Jurkat, Clone E6-1 (cell line): ENCODE measurements at regions not wholly inside any gene's neighbourhood (a gene's known extent, or its start where the extent isn't known, plus 50 kb on each side); places are given as distances from the start of the nearest gene placed in this dataset.
"Not testable (repeated sequence)": the region's sequence is repeated elsewhere in the genome, so short reads cannot be mapped to it uniquely, and the experiment has no call there.

Experiments used
- DNase-seq: peaks from one replicate; pipeline ENCODE4 v3.0.0-alpha.2; 2011; ENCODE audit warnings: low read depth, low spot score
- H3K4me3 ChIP-seq: 2 replicates; pipeline ENCODE4 v1.5.1; 2011; ENCODE audit warnings: mild to moderate bottlenecking, low read length, control low read depth, moderate library complexity

DNA sequence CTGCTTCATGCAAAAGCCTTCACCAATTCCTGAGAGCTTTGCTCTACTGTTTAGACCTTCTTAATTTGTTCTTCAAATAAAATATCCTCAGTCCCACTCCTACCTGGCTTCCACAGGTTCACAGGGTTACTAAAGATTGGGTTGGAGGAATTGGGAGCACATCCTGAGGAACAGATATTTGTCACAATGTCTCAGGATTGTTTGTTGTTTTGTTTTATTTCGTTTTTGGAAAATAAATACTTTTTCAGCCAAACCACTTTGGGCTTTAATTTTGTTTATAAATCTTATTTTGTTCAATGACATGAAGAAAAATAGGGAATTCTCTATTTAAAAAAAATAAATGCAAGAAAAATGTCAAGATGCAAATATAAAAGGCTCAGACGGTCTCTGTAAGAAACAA lies 249.0 kb downstream of the MEF2C start:
- no peak for DNase-seq
- H3K4me3 ChIP-seq, result no peak overlapping the region

DNA sequence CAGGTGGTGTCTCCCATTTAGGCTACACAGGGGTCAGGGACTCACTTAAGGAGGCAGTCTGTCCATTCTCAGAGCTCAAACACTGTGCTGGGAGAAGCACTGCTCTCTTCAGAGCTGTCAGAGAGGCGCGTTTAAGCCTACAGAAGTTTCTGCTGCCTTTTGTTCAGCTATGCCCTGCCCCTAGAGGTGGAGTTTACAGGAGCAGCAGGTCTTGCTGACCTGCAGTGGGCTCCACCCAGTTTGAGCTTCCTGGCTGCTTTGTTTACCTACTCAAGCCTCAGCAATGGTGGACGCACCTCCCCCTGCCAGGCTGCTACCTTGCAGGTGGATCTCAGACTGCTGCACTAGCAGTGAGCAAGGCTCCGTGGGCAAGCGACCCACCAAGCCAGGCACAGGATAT lies 260.1 kb downstream of the MEF2C start:
- not testable (repeated sequence) for DNase-seq, H3K4me3 ChIP-seq

DNA sequence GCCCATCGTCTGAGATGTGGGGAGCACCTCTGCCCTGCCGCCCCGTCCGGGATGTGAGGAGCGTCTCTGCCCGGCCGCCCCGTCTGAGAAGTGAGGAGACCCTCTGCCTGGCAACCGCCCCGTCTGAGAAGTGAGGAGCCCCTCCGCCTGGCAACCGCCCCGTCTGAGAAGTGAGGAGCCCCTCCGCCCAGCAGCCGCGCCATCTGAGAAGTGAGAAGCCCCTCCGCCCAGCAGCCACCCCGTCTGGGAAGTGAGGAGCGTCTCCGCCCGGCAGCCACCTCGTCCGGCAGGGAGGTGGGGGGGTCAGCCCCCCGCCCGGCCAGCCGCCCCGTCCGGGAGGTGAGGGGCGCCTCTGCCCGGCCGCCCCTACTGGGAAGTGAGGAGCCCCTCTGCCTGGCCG lies 267.2 kb downstream of the MEF2C start:
- DNase-seq, result not testable (repeated sequence)

DNA sequence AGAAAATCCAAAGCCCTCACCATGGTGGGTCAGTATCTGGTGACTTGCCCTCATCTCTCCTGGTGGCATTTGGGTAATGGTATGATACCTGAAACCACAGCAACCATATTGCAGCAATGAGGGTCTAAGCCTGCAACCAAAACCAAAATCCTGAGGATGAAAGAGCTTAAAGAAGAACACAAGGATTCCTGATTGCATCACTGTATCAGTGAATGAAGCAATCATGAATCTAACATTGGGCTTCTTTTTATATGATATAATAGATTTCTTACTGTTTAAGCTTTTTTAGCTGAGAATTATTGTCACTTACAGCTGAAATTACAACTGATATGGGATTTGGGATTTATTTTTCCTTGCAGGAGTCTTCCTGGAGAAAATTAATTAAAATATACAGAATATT lies 269.9 kb downstream of the MEF2C start:
- no peak for DNase-seq
- no peak overlapping the region for H3K4me3 ChIP-seq

More for the DNA sequence above, 267.2 kb downstream of the MEF2C start:
- H3K4me3 ChIP-seq, result not testable (repeated sequence)

DNA sequence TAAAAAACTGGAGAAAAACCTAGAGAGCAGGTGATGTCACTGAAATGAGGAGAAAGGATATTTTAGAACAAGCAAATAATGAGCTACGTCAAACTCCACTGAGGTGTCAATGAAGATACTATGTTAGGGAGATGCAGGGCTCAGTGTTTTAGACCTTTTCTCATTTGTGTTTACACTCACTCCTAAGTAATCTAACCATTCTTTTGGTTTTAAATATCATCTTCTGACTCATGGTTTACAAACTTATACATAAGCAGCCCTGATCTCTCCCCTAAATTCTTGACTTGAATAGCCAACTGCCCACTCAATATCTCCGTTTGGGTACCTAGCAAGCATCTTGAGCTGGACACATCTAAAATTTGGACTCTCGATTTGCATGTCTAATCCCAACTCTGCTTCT lies 272.4 kb downstream of the MEF2C start:
- no peak for DNase-seq
- no peak overlapping the region for H3K4me3 ChIP-seq

DNA sequence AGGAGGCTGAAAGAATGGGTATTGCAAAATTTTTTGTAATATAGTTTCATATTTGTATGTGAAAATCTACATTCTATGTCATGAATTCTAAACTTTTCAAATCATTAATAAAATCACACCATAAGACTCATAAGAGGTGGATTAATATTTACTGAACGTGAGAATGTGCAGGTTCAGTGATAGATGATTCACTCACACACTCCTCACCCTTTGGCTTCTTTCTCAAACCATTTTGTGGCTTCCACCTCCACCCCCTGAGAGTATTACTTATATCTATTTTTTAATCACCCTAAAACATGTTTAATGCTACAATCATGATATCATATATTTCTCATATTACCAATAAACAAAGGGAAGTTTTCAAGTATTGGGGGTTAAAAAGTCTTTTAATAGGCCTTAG lies 275.5 kb downstream of the MEF2C start:
- no peak overlapping the region for H3K4me3 ChIP-seq
- no peak for DNase-seq

DNA sequence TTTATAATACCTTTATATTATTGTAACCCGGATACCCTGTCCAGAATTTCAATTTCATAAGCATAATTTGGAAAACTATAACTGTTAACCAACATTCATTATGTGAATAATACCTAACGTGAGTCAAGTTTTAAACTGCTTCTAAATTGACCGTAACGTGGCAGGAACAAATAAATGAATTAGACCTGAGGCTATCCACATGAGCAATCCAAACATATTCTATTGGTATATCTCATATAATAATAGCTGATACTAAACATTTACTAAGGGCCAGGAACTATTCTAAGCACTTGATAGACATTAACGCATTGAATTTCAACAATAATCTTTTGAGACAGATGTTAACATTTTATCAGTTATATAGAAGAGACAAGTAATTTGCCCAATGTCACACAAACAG lies 276.4 kb downstream of the MEF2C start:
- no peak for DNase-seq
- no peak overlapping the region for H3K4me3 ChIP-seq

DNA sequence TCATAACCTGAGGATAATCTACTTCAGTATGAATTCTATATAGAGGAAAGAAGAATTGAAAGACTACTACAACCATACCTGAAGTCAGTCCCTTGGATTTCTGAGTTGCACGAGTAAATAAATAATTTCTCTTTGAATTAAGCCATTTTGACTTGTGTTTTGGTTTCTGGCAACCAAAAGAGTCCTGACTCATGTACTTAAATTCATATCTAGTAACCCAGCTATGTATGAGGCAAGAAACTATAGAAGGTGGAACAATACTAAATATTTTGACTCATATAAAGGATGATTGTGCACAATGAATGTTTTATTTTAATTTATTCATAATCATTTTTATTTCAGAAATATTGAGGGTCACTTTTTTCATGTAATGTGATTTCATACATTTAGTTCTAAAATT lies 276.8 kb downstream of the MEF2C start:
- no peak for DNase-seq
- H3K4me3 ChIP-seq, result no peak overlapping the region

DNA sequence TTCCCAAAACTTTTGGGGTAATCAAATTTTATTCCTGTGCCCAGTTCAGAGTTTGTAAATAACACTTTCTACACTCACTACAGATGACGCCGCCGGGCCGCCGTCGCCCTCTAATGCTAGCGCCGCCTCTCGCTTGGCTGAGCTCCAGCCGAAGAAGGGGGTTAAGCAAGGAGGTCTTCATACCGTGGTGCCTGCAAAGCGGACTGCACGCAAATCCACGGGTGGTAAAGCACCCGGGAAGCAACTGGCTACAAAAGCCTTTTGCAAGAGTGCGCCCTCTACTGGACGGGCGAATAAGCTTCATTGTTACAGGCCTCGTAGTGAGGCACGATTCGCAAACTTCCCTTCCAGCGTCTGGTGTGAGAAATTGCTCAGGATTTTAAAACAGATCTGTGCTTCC lies 280.4 kb downstream of the MEF2C start:
- DNase-seq, result peak; percentile 39
- no peak overlapping the region for H3K4me3 ChIP-seq

DNA sequence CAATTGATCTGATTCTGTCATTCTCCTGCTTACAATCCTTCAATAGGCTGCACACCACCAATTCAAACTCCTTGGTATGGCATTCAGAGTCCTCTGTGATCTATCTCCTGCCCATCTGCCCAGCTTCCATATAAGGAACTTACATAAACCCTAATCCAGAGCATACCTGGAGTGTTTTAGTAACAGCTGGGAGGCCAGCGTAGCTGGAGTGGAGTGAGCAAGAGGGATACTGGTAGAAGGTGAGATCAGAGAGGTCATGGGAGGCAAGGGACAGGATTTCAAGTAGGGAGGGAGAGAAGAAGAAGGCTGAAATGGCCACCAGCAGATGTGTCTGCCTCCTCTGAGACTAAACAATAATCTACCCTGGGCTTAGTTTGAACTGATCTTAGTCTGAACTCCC lies 288.5 kb downstream of the MEF2C start:
- DNase-seq, result no peak
- no peak overlapping the region for H3K4me3 ChIP-seq

DNA sequence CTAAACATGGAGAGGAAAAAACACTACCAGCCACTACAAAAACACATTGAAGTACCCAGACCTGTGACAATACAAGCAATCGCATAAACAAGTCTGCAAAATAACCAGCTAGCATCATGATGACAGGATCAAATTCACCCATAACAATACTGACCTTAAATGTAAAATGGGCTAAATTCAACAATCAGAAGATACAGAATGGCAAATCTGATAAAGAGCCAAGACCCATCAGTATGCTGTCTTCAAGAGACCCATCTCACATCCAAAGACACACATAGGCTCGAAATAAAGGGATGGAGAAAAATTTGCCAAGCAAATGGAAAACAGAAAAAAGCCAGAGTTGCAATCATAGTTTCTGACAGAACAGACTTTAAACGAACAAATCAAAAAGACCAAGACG lies 294.4 kb downstream of the MEF2C start:
- no peak overlapping the region for H3K4me3 ChIP-seq
- no peak for DNase-seq

DNA sequence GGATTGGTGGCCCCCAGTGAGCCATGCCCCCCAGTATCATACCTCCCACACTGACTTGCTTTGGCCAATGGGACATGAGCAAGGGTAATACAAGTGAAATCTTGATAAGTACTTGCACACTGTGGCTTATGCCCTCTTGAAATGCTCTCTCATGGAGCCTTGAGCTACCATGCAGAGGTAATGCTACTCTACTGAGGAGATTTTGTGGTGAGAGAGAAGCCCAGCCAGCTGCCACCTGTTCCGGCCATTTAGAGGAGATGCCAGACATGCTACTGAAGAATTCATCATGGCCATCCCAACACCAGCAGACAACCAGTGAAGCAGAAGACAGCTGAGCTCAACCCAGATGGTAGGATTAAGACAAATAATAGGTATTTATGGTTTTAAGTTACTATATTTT lies 299.5 kb downstream of the MEF2C start:
- no peak overlapping the region for H3K4me3 ChIP-seq
- DNase-seq, result no peak

DNA sequence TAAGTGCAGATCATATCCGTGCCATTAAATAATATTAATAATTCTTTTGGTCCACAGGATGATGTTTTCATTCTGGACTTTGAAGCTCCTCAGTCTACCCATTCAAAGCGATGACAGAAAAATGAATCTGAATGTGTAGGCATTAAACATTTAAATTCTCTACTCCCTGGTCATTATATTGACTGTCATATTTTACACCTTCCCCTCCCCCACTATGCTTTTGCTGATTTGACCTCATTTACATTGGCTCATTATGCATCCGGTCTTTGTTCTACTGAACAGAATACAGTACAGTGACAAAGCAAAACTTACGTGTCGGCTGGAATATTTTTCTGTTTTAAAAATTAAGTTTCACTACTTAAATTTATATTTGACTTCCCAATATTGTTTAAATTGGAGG lies 289.7 kb upstream of the TMEM161B start:
- DNase-seq, result no peak
- no peak overlapping the region for H3K4me3 ChIP-seq

DNA sequence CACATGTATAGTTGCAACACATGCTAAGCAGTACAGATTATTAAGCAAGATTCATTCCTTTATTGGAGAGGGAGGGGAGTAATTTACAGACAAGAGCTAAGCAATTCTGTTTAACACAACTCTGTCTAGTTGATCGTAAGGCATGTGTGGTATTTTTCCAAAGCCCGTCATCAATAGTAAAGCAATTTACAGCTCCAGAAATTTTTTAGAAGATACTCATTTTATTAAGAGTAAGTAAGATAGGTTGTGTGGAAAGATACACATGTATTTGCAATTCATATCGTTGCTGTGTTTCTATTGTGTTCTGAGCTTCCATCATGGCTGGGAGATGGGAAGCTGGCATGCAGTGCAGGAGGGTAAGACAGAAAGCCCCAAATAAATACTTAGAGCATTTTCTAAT lies 289.2 kb upstream of the TMEM161B start:
- H3K4me3 ChIP-seq, result no peak overlapping the region
- no peak for DNase-seq

DNA sequence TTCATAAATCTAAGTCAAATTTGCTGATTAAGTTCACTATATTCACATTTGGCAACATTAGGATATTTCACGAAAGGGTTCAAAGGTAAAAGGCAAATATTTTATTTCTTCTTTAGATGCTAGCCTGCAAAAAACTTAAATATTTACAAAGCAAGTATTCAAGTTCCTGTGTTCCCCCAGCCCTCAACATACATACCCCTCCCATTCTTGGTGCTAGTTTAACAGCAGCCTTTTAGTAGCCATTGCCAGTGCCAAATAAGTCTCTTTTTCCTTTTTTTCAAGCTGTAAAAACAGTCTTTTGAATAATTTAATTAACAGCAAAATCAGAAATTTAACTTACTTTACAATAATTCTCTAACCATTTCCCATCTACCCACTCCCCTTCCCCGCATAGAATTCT lies 288.5 kb upstream of the TMEM161B start:
- H3K4me3 ChIP-seq, result no peak overlapping the region
- DNase-seq, result no peak

DNA sequence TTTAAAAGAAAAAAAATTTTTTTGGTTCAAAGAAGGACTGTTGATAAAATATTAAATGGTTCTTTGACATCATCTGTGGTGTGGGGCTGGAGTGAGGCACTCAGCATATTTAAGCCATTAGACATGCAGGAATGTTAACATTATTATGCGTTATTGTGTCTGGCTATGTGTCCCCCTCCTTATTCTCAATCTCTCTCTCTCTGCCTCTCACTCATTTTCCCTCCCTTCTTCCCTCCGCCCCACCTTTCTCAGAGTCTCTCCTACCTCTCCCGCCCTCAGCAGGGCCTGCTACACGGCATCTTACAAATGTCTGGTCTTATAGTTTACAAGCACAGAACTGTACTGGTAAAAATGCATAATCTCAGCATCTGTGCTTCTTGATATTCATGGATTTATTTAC lies 287.8 kb upstream of the TMEM161B start:
- no peak overlapping the region for H3K4me3 ChIP-seq
- DNase-seq, result no peak

DNA sequence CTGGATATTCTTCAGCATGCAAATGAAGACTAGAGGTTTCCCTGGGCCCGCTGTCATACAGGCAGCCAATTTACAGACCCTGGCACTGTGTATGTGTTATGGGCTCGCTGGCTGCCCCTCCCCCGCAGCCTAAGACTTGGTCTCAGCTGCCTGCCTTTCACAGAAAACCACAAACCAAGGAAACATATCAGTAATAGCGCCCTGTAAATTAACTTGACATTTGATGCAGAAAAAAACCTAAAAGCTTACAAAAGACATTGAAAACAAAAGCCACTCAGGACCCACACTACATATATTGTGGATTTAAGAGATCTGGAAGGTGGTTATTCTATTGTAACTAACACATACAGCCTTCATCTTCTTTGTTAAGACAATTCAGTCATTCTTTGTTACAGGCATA lies 287.0 kb upstream of the TMEM161B start:
- no peak overlapping the region for H3K4me3 ChIP-seq
- DNase-seq, result peak; percentile 9

DNA sequence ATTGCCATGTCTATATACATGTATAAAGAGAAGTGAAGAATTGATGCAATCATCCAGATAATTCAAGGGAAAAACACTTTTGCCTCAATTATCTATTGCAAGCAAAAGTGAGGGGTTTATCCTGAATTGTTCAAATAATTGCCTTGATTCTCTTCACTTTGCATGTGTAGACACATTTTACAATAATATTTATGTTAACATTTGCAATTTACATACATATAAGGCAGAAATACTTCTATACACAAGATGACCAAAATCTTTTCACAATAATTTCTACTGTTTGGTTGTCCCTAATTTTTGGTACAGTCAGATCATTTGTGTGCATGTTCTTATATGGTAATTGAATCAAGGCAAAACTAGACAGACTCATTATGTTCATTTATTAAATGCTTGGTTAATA lies 285.3 kb upstream of the TMEM161B start:
- H3K4me3 ChIP-seq, result no peak overlapping the region
- no peak for DNase-seq

DNA sequence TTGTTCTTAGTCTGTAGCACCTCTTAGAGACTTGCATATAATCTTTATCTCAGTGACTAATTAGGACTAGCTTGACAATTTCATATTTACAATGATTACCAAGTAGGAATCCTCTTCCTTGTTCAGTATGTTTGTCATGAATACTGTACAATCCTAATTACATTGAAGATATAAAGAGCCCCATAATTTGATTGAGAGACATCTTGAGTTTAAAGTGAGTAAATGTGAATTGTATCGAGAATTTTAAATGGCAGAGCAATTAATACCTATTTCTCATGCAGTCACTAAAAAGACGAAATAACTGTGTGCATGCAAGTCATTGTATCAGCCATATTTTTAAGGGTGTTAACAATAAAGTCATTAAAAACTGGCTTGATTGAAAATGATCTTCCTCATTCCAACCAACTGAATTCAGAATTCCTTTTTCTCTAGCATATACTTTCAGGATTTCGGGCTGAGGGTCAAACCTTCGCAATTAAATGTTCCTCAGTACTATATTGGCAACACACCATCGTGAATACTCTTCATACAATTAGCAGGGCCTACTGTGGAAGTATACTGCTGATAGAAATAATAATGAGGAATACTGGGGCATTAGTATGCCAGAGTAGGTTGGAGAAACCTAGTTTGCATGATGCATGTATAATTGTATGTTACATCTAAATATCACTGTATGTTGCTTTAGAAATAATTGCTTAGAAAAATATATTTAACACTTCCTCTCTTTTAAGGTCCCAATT lies 284.7 kb upstream of the TMEM161B start:
- no peak overlapping the region for H3K4me3 ChIP-seq
- DNase-seq, result no peak

DNA sequence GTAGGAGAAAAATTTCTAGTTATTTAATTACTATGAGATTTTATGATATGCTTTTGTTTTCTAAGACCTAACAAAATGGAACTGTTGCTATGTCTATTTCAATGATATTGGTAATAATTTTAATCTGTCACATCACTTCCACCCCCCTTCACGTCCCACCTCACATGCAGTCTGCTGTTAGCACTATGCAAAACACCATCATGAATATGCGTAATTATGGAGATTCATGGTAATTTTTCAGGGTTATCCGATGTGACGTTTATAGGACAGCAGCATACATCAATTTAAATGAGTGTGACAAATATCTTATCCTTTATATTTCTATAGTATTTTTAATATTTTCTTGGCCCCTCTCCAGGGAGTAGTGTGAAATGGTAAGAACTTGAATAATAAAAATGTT lies 283.8 kb upstream of the TMEM161B start:
- no peak for DNase-seq

DNA sequence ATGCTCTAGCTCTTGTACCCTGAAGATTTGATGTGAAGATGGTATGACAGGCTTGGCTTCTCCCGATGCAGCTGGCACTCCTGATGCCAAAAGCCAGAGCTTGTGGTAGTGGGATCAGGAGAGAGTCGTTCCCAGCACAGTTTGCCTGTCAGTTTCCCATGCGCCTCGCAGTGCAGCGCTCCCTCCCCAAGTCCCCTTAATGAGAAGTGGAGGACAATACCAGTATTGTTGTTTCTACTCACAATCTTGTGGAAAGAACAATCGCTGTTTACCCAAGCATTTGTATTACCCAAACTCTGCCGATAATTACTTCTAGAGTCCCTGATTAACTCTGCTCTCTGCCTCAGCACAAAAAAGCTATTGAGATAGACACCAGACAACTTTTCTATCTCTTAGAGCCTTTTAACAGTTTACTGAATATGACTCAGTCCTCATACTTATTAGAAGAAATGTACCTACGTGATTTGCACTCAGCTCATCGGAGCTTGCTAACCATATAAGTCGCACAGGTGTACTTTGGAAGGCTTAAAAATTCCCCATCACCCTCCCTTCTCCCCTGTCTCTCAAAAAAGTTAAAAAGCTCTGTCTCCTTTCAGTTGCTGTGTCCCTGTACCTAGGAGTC lies 283.2 kb upstream of the TMEM161B start:
- H3K4me3 ChIP-seq, result no peak overlapping the region
- DNase-seq, result no peak

More for the DNA sequence above, 283.8 kb upstream of the TMEM161B start:
- H3K4me3 ChIP-seq, result no peak overlapping the region
